ENCODE measurements at regions not wholly inside any gene's neighbourhood (a gene's known extent, or its start where the extent isn't known, plus 50 kb on each side); places are given as distances from the start of the nearest gene placed in this dataset.

DNA sequence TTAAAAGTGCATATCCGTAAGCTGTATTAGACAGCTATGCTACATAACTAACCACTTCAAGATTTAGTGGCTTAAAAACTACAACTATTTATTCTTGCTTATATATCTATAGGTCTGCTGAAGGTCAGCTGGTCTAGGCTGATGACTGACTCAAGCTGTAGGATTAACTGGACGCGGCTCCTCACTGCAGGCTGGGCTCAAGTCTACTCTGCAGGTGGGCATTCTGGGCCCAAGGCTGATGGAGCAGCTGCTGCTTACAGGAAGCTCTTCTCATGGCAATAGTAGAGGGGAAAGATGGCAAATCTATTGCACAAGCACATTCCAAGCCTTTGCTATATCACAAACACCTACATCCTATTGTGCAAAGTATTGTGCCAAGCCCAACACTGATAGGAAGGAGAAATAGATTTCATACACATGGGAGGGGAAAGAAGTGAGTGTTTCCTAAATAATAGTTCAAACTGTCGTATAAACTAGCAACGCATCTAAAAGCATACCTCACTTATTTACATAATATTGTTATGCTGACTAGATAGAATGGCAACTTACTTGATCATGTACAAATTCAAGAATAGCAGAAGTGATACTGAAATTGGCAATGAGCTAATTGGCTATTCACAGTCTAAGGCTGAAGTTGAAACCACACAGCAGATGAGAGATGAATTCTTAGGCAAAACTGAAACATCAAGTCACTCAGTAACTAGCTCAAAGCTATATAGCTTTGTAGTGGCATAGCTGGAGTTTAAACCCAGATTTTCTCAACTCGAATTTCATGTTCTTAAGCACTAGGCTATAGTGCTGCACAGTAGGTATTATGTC, 263.8 kb downstream of the NKX6-1 start:
- TF ChIP-seq GATA3 (IDR thresholded peaks at IDR 0.05; ENCODE audit: low read depth, low read length) (no peak), GATA2 (IDR thresholded peaks at IDR 0.05; ENCODE audit: low read depth, low read length) (no peak)

DNA sequence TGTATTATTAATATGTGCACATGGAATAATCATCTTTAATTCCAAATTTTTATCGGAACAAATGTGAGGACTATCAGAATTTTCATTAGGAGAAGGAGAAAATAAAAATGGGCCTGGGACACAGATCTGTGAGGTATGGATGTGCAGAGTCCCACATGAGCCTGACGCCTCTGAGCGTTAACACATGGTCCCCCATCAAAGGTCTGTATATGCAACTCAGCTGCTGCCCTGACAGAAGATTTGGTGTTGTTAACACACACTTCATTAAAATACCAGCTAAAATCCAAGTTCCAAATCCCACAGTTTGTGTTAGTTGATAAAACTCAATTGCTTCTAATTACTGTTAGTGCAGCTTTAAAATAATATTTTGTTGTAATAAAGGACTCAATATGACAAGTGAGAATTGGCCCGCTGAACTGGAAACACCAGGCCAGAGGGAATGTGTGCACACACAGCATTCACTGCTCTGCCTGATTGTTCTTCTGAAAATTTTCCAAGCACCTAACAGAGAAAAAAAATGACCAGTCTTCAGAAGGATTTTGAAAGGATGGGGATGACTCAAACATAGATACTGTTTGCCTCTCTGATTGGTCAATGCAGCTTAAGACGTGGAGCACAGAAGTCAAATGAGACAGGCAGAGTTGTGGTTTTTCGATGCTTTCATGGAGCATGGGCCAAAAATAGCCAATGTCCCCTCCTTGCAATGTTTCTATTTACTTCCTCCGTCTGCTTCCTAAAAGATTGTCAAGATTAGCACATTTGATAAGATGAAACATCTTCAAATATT, 266.6 kb downstream of the NKX6-1 start:
- TF ChIP-seq GATA3 (IDR thresholded peaks at IDR 0.05; ENCODE audit: low read depth, low read length) = no peak
- no peak for TF ChIP-seq GATA2 (IDR thresholded peaks at IDR 0.05; ENCODE audit: low read depth, low read length)

DNA sequence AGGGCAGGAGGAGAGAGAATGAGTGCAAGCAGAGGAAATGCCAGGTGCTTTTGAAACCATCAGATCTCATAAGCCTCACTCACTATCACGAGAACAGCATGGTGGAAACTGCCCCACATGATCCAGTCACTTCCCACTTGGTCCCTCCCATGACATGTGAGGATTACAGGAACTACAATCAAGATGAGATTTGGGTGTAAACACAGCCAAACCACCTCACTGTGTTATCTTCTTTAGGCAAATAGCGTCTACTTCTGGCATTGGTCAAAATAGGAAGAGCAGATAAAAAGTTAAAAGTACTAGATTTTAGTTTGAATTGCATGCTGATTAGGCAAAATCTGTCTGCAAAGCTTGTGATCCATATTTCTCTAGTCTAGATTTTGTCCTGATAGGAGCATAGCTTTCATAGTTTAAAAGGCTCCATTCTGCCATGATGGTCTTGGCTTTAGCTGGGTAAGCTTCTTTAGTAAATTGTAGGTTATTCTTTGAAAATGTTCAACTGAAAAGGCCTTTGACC, 267.5 kb downstream of the NKX6-1 start:
- no peak for TF ChIP-seq GATA3 (IDR thresholded peaks at IDR 0.05; ENCODE audit: low read depth, low read length)
- TF ChIP-seq GATA2 (IDR thresholded peaks at IDR 0.05; ENCODE audit: low read depth, low read length) = no peak

DNA sequence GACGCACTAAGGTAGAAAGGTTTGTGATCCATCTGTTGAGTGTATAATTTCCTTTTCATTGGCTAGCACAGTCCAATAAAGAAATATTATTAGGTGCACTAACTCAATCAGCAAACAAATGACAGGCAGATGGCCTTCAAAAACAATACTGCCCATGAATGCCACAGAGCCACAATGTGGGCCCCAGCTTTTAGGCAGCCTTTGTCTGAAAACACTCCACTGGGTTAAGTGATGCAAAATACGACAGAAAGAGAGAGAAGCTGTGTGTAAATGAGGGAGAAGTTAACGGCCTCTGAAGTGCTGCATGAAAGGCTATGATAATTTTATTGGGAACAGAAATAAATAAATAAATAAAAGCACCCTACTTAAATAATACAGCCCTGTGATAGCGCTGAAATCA, 274.6 kb downstream of the NKX6-1 start:
- TF ChIP-seq GATA3 (IDR thresholded peaks at IDR 0.05; ENCODE audit: low read depth, low read length) (no peak), GATA2 (IDR thresholded peaks at IDR 0.05; ENCODE audit: low read depth, low read length) (no peak)

DNA sequence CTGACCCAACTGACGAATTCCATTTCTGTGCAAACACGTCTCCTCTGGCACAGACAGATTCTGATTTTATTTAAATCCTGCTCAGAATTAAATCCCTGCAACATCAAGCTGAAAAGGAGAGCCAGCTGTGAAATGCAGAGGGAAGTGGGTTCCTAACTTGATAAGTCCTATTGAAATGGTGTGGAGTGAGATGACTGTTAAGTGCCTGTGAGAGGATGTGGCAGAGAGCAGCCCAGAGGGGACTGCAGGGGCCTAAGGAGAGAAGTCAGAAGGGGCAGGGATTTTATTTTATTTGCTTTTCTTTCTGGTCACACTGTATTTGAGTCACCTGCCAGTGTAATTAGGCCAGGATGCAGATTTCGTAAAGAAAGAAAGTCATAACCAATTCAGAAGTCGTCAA, 277.4 kb downstream of the NKX6-1 start:
- no peak for TF ChIP-seq GATA2 (IDR thresholded peaks at IDR 0.05; ENCODE audit: low read depth, low read length)
- no peak for TF ChIP-seq GATA3 (IDR thresholded peaks at IDR 0.05; ENCODE audit: low read depth, low read length)

DNA sequence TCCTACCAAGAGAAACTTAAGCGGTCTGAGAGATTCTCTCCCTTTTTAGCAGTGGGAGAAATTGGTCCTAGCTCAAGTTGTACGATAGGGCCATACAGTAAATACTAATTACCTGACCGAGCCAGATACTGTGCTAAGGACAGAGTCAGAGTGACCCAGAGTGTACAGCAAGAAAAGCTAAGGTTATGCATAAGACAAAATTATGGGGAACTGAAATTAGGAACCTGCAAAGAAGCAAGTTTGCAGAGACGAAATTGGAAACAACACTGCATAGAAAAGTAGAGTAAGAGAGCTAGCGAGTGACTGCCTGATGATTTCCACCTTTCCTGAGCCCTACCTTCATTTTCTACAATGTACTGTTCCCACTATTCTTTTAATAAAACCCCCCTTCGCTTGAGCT, 278.1 kb downstream of the NKX6-1 start:
- TF ChIP-seq GATA2 (IDR thresholded peaks at IDR 0.05; ENCODE audit: low read depth, low read length) (no peak), GATA3 (IDR thresholded peaks at IDR 0.05; ENCODE audit: low read depth, low read length) (no peak)

DNA sequence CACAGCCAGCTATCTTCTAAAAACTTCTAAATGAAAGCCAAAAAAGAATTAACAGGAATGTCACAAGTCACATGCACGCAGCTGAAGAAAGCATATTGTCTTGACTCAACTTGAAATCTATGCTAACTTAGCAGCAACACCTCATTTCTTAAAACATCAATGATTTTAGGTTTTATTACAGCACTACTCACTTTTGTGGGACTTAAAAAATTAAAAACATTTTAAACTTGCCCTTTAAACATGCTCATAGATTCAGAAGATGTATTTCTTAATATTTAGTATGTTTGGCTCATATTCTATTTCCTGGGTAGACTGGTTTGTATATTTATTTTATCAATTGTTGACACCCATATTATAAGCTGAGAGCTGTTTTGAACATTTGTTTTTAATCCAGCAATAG, 279.4 kb downstream of the NKX6-1 start:
- TF ChIP-seq GATA3 (IDR thresholded peaks at IDR 0.05; ENCODE audit: low read depth, low read length) (no peak), GATA2 (IDR thresholded peaks at IDR 0.05; ENCODE audit: low read depth, low read length) (no peak)

DNA sequence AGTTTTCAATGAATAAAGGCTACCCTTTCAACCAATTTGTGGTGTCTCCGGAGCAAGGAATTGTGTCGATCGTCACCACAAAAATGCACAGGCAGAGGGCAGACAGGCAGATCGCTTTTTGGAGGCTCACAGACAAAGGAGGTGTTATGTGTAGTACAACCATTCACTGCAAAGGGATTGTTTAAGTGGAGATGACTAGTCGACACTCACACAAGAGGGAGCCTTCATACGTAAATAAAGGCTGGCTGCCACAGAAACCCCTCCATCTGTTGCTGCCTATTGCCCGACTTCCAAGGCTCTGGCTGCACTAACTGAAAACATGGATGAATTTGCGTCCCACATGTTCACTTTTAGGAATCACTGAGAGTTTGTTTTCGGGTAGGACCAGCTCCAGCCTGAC, 281.1 kb downstream of the NKX6-1 start:
- TF ChIP-seq GATA3 (IDR thresholded peaks at IDR 0.05; ENCODE audit: low read depth, low read length) (no peak), GATA2 (IDR thresholded peaks at IDR 0.05; ENCODE audit: low read depth, low read length) (no peak)

DNA sequence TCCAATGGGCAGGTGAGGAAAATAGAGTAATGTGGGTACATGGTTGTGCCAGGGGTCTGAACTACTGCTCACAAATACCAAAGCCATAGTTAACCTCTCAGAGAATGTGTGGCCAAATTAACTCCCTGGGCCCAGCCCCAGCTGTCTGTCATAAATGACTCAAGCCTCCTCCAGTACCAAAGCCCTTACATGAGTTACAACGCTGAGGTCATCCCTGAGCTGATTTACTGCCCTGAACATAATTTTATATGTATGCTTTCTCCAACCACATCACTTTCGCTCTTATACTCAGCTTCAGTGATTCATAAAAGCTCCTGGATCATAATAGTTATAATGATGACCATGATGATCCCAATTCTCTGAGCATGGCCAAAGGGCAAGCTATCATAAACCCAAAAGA, 283.9 kb downstream of the NKX6-1 start:
- TF ChIP-seq GATA2 (IDR thresholded peaks at IDR 0.05; ENCODE audit: low read depth, low read length) (no peak), GATA3 (IDR thresholded peaks at IDR 0.05; ENCODE audit: low read depth, low read length) (no peak)

DNA sequence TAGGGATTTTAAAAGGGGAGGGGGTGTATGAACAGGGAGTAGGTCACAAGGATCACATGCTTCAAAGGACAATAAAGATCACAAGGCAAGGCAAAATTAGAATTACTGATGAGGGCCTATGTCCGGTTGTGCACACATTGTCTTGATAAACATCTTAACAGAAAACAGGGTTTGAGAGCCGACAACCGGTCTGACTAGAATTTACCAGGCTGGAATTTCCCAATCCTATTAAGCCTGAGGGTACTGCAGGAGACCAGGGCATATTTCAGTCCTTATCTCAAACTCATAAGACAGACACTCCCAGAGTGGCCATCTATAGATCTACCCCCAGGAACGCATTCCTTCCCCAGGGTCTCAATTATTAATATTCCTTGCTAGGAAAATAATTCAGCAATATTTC, 292.9 kb downstream of the NKX6-1 start:
- TF ChIP-seq GATA2 (IDR thresholded peaks at IDR 0.05; ENCODE audit: low read depth, low read length) = peak; percentile 14; the same call in 1 of the 2 replicates

DNA sequence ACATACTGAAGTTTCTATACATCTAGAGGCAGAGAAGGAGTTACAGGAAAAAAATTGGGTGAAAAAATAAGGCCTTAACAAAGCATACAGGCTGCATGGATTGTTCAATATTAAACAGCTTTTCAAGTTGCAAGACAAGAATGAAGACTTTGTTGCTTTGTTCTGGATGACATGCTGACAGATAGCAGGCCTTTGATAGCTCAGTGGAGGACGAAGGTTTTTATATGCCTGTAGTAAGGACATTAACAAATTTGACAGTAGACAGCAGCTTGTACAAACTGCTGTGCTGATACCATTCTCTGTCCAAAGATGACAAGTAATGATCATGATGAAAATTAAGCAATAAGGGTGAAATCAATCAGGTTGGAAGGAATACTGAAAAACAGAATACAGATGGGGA, 309.9 kb downstream of the NKX6-1 start:
- TF ChIP-seq GATA2 (IDR thresholded peaks at IDR 0.05; ENCODE audit: low read depth, low read length) (no peak), GATA3 (IDR thresholded peaks at IDR 0.05; ENCODE audit: low read depth, low read length) (no peak)

DNA sequence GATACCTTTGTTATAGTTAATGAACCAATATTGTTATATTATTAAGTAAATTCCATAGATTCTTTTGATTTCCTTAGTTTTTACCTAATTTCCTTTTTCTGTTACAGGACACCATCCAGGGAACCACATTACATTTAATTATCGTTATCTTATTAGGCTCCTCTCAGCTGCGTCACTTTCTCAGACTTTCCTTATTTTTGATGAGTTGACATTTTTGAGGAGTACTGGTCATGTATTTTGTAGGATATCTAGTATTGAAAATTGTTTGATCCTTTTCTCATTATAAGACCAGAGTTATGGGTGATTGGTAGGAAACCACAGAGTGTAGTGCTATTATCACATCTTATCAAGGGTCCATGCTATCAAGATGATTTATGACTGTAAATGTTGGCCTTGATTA, 319.7 kb downstream of the NKX6-1 start:
- TF ChIP-seq GATA2 (IDR thresholded peaks at IDR 0.05; ENCODE audit: low read depth, low read length) (no peak), GATA3 (IDR thresholded peaks at IDR 0.05; ENCODE audit: low read depth, low read length) (no peak)

DNA sequence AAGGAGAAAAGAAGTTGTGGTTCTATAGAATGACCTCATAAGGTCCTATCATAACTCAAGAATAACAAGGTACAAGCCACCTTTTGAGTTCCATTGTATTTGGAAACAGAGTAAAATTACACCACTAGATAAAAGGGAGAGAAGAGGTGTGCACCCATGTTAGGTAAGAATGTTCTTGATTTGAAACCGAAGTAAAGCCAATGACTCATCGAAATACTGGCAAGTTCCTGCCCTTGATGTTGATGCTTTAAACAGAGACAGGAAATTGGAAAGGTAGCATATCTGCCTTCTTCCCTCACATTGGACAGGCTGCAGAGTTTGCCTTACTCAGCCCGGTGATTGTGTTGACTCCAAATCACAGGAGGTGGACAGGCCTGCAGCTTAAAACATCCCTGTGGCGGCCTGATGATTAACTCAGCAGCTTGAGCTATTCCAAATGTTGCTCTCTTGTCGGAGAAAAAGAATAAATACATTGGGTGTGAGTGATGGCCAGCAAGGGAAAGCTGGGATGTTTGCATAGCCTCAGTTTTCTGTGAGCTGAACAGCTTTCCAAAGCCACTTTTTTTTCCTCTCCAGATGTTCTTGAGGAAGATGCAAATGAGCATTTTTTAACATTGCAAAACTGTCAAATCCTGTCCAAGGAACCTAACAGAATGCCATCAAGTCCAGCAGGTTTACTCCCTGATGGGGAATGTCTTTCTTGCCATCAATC, 321.1 kb downstream of the NKX6-1 start:
- TF ChIP-seq GATA3 (IDR thresholded peaks at IDR 0.05; ENCODE audit: low read depth, low read length) (no peak), GATA2 (IDR thresholded peaks at IDR 0.05; ENCODE audit: low read depth, low read length) (no peak)

DNA sequence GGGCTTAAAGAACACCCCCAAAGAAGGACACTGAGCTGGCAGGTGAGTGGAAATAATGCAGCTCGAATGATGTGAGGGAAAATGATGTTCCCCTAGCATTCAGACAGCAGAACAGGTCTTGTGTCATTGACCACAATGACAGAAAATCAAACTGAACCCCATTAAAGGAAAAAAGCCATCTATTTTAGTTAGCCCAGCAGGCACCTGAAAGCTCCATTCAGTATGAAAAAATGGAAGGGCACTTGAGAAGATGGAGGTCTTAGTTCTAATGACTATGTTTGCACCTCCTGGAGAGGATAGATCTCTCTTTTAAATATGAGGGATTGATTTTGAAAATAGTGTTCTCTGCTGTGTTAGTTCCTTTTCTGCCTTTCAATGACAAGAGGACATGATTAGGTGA, 323.1 kb downstream of the NKX6-1 start:
- TF ChIP-seq GATA3 (IDR thresholded peaks at IDR 0.05; ENCODE audit: low read depth, low read length) (no peak), GATA2 (IDR thresholded peaks at IDR 0.05; ENCODE audit: low read depth, low read length) (no peak)

All from SH-SY5Y (cell line).